HG02759 (cell line): ENCODE measurements at regions not wholly inside any gene's neighbourhood (a gene's known extent, or its start where the extent isn't known, plus 50 kb on each side); places are given as distances from the start of the nearest gene placed in this dataset.

Source experiments
- ATAC-seq: cut with Tn5 transposase; IDR thresholded peaks from one replicate; pipeline ENCODE4 v1.9.1; 2021; ENCODE audit warnings: mild to moderate bottlenecking, moderate library complexity; ENCODE audit not compliant: unreplicated experiment

DNA sequence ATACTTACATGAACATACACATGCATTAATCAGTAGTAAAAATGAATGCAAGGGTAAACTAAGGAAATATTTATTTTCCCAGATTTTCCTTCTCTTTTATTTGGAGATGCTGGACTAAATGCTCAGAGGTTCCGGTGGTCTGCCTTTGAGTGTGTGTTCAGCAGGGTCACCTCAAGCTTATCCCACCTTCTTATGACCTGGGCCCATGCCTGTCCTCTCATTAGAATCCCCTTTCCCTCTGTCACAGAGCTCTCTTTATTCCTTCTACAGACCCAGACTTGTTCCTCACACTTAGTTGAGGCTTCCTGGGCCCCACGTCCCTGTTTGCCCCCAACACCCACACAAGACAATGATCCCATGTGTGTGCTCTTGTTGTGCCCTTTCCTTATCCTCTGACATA, 61.6 kb upstream of the TOP3B start:
- ATAC-seq: no peak

DNA sequence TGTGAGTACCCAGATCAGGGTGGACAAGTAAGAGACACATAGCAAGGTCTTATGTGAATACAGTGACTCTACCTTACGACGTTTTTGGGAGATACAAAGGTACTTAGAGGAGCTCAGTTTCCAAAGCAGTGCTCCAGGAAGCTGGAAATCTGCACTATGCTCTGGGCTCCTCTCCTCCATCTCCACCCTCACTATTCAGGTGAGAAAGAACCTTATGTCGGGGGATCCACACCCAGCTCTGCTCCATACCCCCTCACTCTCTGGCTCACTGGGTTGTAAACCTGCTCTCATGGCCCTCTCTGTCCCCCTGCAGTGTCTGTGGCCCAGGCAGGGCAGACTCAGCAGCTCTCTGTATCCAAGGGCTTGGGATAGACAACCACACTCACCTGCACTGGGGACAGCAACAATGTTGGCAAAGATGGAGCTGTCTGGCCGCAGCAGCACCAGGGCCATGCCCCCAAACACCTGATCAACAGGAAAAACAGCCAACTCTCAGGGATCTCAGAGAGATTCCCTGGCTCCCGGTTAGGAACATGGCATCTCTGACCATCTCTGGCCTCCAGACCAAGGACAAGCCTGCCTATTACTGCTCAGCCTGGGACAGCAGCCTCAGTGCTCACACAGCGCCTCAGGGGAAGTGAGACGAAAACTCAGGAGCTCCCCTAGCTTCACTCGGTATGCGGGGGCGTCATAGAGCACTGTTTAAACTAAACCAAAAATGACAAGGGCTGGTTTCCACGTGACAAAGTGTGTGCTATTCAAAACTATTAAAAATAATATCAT, 60.9 kb upstream of the TOP3B start:
- ATAC-seq: no peak

DNA sequence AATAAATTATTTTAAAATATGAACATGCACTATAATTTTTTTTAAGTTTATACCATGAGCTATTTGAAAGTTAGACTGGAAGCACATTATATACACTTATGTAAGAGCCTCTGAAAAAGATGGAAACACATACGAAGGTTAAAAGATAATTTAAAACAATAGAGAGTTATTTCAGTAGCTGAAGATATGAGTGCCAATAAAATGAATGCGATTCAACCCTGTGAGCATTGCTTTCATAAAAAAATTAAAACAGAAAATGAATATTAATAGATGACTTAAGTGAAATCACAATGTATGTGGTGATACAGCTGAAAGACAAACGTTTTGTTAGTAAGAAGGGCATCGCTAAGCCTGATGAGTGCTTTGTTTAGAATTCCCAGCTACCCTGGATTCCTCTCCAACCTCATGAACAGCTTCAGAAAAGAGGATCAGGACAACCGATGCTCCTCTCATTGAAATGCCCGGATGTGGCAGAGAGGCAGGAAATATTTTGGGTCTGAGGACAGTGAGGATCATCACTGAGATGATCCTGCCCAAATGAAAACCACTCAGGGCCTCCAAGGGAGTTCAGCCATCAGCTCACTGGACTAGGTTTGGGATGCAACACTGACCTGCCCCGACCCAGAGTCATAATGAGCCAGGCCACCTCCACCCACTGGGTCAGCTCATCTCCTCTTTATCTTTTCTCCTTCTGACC, 60.2 kb upstream of the TOP3B start:
- no peak for ATAC-seq

DNA sequence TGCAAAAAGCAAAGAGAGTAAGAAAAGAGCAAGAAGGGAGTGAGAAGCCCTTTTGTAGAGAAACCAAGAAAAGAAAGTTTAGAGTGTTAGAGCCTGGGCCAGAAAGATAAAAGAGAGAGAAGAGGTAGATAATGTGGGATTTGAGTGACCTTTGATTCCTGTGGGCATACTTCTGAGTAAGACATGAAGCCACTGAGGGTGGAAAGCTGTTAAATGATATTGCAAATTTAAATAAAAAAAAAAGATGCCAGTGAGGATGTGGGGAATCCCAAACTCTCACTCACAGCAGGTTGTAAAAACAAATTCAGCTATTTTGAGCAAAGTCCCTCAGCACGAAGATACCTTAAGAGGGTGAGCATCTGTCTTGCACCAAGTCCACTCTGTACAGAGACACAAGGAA, 59.4 kb upstream of the TOP3B start:
- no peak for ATAC-seq

DNA sequence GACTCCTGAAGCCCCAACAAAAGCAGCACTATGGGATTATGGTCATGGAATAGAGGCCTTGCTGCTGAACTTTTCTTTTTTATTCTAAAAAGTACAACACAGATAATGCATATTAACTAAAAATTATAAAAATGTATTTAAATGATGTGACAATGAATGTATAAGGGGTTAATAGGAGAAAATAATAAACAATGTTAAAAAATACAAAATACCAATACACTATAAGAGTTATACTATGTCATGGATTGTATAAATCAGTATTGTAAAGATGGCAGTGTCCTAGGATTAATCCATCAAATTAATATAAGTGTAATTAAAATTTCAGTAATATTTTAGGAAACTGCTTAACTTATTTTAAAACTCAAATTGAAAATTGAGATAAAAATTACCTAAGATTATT, 58.3 kb upstream of the TOP3B start:
- ATAC-seq: no peak

DNA sequence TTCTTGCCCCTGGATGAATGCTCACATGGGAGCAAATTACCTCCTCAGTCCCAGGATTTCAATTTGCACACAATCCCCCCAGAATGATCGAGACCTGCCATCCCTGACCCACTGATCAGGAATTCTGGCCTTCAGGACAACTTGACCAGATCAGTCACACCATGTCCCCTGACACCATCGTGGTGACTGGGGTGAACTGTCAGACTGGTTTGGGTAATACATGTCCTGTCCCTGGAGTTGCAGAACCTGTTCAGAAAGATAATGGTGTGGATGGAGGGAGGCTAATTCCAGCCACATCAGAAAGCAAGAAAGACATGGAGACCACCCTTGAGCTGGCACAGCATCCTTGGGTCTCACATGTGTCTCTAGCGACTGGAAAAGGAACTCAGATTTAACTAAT, 57.9 kb upstream of the TOP3B start:
- no peak for ATAC-seq

DNA sequence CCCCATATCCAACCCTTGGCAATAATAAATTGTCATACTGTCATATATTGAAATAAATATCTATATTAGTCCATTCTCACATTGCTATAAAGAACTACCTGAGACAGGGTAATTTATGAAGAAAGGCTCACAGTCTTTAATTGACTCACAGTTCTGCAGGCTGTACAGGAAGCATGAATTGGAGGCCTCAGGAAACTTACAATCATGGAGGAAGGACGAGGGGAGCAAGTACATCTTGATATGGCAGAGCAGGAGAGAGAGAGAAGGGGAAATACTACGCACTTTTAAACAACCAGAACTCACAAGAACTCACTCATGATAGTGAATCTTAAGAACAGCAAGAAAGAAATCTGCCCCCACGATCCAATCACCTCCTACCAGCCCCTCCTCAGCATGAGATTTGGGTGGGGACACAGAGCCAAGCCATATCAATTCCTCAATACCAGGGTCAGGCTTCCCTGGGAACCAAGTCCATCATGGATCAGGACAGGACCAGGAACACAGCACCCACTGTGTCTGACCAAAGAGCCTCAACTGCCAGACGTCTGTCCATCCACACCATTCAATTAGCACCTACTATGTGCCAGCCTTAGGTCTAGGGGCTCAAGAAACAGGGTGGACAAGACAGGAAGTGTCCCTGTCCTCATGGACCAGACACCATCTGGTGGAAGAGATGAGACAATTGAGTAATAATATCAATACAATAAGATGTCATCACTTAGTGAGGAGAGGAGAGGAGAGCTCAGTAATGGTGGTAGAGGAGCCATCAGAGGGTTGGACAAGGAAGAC, 56.9 kb upstream of the TOP3B start:
- no peak for ATAC-seq

DNA sequence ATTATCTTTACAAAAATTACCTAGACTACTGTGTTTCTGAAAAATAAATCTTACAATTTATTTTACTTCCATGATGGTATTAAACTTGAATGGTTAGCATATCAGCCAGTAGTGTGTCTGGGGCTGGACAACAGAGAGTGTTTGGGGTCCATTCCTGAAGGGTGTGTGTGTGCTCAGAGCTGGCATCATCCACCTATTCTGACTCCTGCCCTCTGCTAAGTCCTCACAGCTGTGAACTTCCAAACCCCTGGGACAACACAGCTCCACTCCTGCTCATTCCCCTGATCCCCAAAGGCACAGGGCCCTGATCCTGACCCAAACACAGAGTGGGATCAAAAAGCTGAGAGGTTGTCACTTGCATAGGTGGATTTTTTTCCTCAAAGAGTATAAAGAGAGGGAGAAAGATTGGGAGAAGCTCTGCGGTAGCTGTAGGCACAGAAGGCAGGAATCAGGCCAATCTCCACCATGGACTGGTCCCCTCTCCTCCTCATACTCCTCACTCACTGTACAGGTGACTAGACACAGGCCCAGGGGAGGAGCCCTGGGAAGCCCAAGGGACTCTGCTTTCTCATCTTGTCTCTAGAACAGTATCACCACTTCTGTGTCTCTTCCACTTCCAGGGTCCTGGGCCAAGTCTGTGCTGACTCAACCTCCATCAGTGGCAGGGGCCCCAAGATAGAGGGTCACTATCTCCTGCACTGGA, 55.7 kb upstream of the TOP3B start:
- no peak for ATAC-seq

DNA sequence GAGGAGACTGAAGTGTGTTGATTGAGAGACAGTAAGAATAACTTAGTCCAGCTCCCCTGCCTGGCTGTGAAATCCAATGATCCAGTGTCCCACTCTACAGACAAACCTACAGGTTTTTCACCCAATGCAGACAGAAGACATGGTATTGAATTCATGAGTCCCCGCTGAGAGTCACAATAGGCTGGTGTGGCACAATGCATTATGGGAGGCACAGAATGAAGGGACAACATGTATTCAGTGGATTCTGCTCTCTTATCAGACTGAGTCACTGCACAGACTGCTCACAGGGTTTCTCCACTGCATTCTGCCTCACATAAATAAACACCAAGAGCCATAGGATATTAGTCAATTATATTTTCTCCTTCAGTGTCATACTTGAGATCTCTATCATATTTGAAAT, 55.2 kb upstream of the TOP3B start:
- ATAC-seq: no peak

DNA sequence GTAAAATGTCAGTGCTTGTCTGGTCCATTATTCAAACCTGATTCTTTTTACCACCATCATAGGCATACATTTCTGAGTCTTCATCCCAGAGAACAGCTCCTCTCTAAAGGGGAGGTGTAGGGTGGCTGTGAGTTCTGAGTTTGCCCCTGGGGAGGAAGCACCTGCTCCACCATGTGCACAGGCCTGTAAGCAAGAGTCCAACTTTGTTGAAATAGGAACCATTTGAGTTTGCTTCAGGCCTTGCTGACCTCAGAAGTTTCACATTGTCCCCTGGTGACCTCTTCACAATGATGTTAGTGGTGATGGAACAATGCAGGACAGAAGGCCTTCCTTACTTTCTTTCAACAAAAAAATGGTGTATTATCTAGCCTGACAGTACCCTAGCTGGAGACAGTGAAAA, 54.6 kb upstream of the TOP3B start:
- no peak for ATAC-seq

DNA sequence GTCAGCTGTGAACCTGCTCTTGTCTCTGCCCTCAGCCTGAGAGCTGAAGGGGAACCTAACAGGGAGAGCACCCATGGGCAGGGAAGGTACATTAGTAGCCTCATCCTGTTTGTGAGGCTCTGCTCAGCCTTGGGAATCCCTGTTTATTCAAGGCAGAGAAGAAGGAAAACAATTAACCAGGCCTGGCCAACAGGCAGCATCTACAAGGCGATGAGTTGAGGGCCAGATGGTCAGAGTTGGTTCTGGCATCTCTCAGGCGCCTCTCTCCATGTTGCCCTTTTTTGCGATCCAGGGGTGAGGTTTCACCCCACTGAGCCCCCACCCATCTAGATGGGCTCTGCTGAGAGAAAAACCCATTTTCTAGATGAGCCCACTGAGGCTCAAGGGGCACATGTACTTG, 54.0 kb upstream of the TOP3B start:
- ATAC-seq: no peak

DNA sequence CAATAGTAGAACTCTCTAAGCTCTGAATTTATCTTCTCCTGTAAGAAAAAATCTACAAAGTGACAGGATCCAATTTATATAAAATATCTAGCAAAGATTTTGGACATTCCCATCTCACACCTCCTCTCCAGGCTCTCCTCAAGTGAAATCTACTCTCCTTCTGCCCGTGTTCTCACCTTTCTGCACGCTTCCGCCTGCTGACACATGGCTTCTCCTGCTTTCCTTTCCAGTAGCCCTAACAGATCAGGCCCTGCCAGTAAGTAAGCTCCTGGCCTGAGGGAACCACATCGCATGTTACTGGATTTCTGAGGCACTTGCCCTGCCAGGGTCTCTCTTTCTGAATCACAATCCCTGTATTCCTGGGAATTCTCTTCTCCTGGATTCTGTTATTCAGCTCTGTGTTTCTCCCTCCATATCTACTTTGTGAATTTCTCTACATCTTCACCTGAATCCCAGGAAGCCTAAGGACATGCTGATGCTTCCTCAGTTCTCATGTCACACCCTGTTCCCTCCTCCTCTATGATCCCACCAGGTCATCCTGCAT, 53.3 kb upstream of the TOP3B start:
- ATAC-seq: no peak

DNA sequence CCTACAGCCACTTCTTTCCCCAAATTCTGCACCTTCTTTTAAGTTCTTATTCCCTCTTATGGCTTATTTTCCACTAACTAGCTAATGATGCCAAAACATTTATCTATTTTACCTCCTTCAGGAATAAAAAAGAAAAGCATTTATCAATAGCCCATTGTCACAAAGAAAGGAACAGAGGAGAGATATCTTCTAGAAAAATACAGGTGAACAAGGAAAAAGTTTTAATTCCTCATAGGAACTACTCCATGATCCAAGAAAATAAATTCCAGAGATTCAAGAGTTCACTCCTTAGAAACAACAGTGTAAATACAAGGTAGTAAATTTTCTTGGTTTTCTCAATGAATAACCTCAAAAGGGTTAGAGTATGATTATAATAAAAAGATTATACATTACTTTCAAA, 52.6 kb upstream of the TOP3B start:
- ATAC-seq: no peak

DNA sequence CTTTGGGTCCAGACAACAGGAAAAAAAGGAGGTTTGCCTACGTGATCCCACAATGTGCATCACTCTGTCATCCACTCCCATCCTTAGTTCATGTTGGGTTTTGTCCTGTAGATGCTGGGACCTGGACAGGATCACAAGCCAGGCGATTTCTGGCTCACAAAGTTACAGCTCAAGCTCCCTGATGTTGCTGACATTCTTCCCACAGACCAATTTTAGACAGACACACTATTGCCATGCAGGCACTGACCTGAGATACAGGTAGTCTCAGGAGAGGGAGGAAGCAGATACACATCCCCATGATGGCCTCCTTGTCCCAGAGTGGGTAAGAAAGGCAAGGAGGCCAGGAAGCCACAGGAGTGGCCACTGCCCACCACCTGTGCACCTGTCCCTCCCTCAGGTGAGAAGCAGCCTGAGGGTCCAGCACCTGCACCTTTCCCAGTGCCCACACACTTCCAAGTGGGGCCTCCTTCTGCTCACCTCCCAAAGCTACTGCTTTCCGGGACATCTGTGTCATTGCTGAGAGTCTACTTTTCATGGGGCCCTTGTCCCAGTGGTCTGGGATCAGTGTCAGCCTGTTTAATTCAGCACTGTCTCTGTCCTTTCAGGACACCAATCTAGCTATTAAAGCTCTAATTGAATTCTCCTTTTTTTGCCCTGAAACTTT, 52.0 kb upstream of the TOP3B start:
- no peak for ATAC-seq

DNA sequence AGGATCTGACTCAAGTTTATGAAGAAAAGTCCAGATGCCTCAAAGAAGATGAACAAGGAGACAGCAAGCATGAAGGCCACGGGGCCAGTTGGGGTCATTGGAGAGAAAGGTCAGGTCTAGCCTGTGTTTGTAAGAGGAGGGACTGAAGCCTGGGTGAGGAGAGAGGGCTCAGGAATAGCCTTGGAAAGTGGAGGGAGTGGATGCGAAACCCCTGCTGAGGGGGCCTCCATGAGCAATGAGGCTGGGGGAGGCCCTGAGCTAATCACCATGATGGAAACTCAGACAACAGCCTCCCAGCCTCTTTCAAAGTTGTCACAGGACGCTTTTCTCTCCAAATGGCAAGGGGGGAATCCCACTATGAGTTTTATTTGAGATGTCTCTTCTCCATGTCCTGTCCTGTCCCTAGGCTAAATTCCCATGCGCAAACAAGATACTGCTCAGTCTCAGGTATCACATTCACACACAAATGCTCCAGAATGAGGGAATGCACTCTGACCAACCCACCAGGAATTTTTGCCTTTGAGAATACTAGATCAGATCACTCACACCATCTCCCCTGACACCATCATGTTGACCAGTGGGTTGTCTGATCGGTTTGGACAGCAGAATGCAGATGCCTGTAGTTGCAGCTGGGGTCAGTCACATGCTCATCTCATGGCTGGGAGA, 51.3 kb upstream of the TOP3B start:
- no peak for ATAC-seq

DNA sequence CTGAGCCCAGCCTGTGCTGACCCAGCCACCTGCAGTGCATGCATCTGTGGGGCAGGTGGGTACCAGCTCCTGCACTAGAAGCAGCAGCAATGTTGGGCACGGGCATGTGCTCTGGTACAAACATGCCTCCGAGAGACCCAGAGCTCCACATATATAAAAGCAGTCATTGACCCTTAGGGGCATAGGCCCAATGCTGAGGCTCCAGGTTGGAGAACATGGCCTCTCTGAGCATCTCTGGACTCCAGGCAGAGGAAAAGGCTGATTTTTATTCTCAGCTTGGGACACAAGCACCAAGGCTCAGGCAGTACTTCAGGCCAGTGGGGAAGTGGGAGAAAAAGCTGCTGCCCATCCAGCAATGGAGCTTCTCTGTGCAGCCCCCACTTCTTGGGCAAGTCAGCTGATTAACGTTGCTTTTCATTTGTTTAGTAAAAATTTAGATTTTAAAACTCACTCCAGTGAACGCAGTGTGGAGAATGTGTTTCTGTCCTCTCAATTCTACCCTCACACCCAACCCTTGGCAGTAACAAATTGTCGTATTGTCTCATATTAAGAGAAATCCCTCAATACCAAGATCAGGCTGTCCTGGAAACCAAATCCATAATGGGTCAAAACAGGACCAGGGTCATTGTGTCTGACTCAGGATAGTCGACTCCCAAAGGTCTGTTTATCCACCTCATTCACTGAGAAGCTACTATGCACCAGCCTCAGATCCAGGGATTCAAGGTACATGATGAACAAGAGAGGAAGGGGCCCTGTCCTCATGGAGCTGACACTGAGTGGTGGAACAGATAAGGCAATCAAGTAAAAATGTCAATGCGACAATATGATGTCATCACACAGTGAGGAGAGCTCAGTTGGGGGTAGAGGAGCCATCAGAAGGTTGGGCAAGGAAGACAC, 50.6 kb upstream of the TOP3B start:
- ATAC-seq: no peak

DNA sequence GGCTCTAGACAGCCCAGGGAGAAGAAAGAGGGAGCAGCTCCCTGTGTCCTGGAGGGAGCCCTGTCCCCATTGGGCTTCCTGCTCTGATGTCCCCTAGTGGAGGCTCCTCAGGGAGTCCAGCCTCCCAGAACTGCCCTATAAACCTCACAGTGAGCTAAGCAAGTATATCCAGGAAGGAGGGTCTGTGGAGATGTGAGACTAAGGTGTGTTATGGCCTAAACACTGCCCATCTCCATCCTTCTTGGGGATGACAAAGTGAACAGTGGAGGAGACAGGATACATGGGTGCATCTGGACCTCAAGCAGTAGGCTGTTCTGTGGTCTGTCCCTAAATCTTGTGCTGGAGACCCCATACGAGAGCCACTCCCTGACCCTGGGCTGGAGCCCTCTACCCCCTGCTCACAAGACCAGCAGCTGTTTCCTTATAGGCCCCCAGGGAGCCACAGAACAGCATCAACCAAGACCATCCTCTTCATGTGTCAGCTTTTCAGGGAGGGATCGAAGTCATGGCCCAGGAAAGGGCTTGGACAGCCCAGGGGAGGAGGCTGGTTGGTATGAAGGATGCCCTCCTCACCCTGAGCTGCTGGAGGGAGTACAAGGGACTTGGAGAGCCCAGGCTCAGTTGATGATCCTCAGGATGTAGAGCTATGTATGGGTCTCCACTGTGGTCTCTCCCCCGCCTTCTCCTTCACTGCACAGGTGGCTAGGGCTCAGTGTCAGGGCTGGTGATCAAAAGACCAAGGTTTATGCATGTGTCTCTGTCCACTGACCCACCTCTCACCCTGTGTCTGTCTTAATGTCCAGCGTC, 49.7 kb upstream of the TOP3B start:
- no peak for ATAC-seq
